OCI-M1 (cell line): ENCODE measurements at regions not wholly inside any gene's neighbourhood (a gene's known extent, or its start where the extent isn't known, plus 50 kb on each side); places are given as distances from the start of the nearest gene placed in this dataset.
"Not testable (repeated sequence)": the region's sequence is repeated elsewhere in the genome, so short reads cannot be mapped to it uniquely, and the experiment has no call there.

Experiments used
- DNase-seq: peaks from one replicate; lab custom pipeline; 2025; lab: John Stamatoyannopoulos, UW

GRCh38 chr2:216775043-216775453 is 79.7 kb upstream of the IGFBP5 start:
- peak; percentile 91 for DNase-seq

DNA sequence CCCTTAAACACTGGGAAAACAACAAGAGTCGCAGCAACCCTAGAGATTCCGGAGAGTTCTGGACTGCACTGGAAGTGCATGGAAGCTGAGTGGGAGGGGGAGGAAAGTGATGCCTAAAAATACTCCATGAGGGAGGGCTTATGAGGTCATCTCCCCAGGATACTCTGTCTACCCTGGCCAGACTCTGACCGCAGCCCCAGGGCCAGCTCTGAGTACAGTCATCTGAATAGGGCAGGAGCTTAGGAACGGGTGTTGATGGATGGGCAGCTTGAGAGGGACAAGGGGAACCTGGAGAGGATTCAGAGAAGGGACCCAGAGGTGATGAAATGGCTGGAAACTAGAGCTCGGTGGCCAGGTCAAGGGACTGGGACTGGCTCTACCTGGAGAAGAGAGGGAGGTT is 79.3 kb upstream of the IGFBP5 start:
- no peak for DNase-seq

GRCh38 chr2:216774180-216774579 is 78.8 kb upstream of the IGFBP5 start:
- no peak for DNase-seq

GRCh38 chr2:216773072-216773471 is 77.7 kb upstream of the IGFBP5 start:
- peak; percentile 94 for DNase-seq

GRCh38 chr2:216770717-216771116 is 75.4 kb upstream of the IGFBP5 start:
- no peak for DNase-seq

- DNase-seq, result peak; percentile 50
These were observed 74.7 kb upstream of the IGFBP5 start for GRCh38 chr2:216770050-216770449.

DNA sequence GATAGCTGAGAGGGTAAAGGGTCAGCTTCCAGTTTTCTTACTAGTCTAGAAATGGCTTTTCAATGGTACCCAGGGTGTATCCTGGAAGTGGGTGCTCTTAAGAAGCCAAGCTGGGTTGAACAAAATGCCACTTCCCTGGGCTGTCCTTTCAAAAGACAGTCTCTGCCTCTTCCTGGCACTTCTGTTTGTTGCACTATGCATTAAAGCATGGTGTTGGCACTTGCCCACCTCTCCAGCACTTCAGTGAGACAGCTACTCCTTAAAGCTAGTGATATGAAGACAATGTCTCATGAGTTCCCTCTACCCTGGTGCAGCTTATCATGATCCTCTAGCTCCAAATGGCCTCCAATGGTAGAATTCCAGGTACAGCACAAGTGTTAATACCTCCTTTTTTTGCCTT is 74.3 kb upstream of the IGFBP5 start:
- no peak for DNase-seq

GRCh38 chr2:216768908-216769411 is 73.6 kb upstream of the IGFBP5 start:
- DNase-seq, result peak; percentile 95

GRCh38 chr2:216765761-216766262 is 70.5 kb upstream of the IGFBP5 start:
- DNase-seq, result no peak

GRCh38 chr2:216763396-216763795 is 68.0 kb upstream of the IGFBP5 start:
- DNase-seq, result no peak

GRCh38 chr2:216761809-216762208 is 66.5 kb upstream of the IGFBP5 start:
- DNase-seq, result no peak

GRCh38 chr2:216761133-216761532 is 65.8 kb upstream of the IGFBP5 start:
- no peak for DNase-seq

- no peak for DNase-seq
These were observed 63.2 kb upstream of the IGFBP5 start for GRCh38 chr2:216758256-216759155.

DNA sequence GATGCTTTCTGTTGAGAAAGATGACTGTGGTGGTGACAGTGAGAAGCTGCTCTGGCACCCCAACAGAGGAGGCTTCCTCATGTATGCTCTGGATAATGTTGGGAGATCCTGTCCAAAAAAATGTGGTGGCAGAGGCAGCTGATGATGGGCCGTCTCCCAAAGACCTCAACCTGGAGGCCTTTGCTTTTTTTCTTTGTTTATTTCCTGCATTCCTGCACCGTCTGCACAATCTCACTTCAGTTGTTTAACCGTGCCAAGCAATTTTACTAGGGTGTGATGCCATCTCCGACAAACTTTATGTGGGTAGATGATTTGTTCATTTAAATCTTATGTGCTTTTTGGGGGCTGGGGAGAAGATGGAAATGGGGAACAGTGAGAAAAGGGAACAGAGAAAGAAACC is 62.2 kb upstream of the IGFBP5 start:
- DNase-seq, result no peak

DNA sequence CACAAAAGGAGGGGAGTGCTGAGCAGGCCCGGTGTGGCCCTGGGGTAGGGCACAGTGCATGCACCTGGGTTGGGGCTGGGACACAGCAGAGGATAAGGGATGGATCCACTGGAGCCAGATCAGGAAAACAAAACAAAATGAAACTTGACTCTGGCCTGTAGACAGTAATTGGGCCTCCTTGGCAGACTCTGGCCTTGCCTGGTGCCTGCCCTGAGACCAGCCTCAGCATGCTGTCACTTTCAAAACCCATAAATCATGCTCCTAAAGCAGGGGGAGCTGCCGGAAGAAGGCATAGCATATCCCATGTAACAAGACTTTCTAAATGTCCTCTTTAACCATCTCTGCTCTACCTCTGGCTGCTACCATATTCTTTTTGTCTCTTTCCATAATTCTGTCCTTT is 61.1 kb upstream of the IGFBP5 start:
- no peak for DNase-seq

GRCh38 chr2:216754812-216755211 is 59.5 kb upstream of the IGFBP5 start:
- DNase-seq, result no peak

- DNase-seq, result no peak
These were observed 59.0 kb upstream of the IGFBP5 start for GRCh38 chr2:216754336-216754735.

GRCh38 chr2:216752855-216753505 is 57.6 kb upstream of the IGFBP5 start:
- no peak for DNase-seq

GRCh38 chr2:216750750-216751149 is 55.4 kb upstream of the IGFBP5 start:
- not testable (repeated sequence) for DNase-seq

DNA sequence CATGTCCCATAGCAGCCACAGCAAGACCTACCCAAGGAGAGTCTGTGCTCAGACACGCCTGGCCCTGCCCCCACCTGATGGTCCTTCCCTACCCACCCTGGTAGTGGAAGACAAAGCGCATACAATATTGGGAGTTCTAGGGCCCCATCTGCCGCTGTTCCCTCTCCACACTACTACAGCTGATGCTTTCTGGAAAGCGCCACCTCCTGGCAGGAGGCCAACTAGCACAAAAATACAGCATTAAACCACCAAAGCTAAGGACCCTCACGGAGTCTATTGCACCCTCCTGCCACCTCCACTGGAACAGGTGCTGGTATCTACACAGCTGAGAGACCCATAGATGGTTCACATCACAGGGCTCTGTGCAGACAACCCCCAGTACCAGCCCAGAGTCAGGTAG is 50.9 kb upstream of the IGFBP5 start:
- DNase-seq, result not testable (repeated sequence)

- no peak for DNase-seq
These were observed 50.1 kb upstream of the IGFBP5 start for GRCh38 chr2:216745453-216745852.
